CD4-positive, alpha-beta T cell (primary cell): ENCODE measurements at regions not wholly inside any gene's neighbourhood (a gene's known extent, or its start where the extent isn't known, plus 50 kb on each side); places are given as distances from the start of the nearest gene placed in this dataset.

ENCODE experiments used
- ATAC-seq: fragments of 200-7000 bp; cut with Tn5 transposase; one replicate; pipeline ENCODE4 v1.10.0; 2022; ENCODE audit warnings: mild to moderate bottlenecking; ENCODE audit not compliant: poor library complexity
- CTCF ChIA-PET: fragments of 350-600 bp; sonication (Branson Sonifier 250); formaldehyde crosslinking; loops from one replicate; lab custom pipeline; 2021; ENCODE audit warnings: antibody characterized with exemption, inconsistent platforms; lab: Charles Lee
- POLR2A ChIA-PET: fragments of 350-600 bp; sonication (Branson Sonifier 250); formaldehyde crosslinking; loops from one replicate; lab custom pipeline; 2021; ENCODE audit warnings: antibody characterized with exemption, inconsistent platforms; lab: Charles Lee
- DNase-seq, 14 experiments: peaks; one replicate each; pipeline ENCODE4 v3.0.0-alpha.2; 2013 to 2020; ENCODE audit warnings: mixed read lengths in 2 of 14
- H3K27ac ChIP-seq, 2 donors: one replicate each; pipeline versions ENCODE4 v1.5.1 to v1.7.0; 2013; ENCODE audit warnings: low read length in 2 of 2, low read depth in 1 of 2, mild to moderate bottlenecking in 1 of 2
- H3K27me3 ChIP-seq, 2 experiments: 1 replicate in 1 of 2; 2 replicates in 1 of 2; pipeline versions ENCODE4 v1.6.1 to v1.7.0; 2013; ENCODE audit warnings: low read length in 2 of 2, control low read depth in 1 of 2, mild to moderate bottlenecking in 1 of 2, moderate library complexity in 1 of 2; ENCODE audit not compliant: insufficient read depth in 2 of 2, control insufficient read depth in 1 of 2
- H3K36me3 ChIP-seq: one replicate; pipeline ENCODE4 v1.6.1; 2013; ENCODE audit warnings: low read length, control low read depth; ENCODE audit not compliant: insufficient read depth
- H3K4me1 ChIP-seq: one replicate; pipeline ENCODE4 v1.6.1; 2013; ENCODE audit warnings: low read length, control low read depth; ENCODE audit not compliant: insufficient read depth
- H3K4me3 ChIP-seq: one replicate; pipeline ENCODE4 v1.5.1; 2013; ENCODE audit warnings: mild to moderate bottlenecking, low read length, moderate library complexity
- H3K9me3 ChIP-seq, 2 experiments: 1 replicate in 1 of 2; 2 replicates in 1 of 2; pipeline versions ENCODE4 v1.6.1 to v1.7.0; 2013; ENCODE audit warnings: low read length in 2 of 2, mild to moderate bottlenecking in 2 of 2, control low read depth in 1 of 2, moderate library complexity in 1 of 2; ENCODE audit not compliant: control insufficient read depth in 1 of 2, insufficient read depth in 1 of 2
- H3K27ac Mint-ChIP-seq: one replicate; pipeline ENCODE4 v1.8.0; 2020; ENCODE audit warnings: mixed read lengths
- H3K27me3 Mint-ChIP-seq: one replicate; pipeline ENCODE4 v1.8.0; 2021; ENCODE audit warnings: mixed read lengths
- H3K36me3 Mint-ChIP-seq: one replicate; pipeline ENCODE4 v1.8.0; 2021; ENCODE audit warnings: low read depth, mixed read lengths
- H3K4me1 Mint-ChIP-seq: one replicate; pipeline ENCODE4 v1.8.0; 2021; ENCODE audit warnings: low read depth, mixed read lengths
- H3K4me3 Mint-ChIP-seq: one replicate; pipeline ENCODE4 v1.8.0; 2020; ENCODE audit warnings: mild to moderate bottlenecking, mixed read lengths
- H3K9me3 Mint-ChIP-seq: one replicate; pipeline ENCODE4 v1.8.0; 2020; ENCODE audit warnings: mixed read lengths
- CTCF ChIP-seq: fragments of 200-600 bp; IDR thresholded peaks from one replicate; pipeline ENCODE4 v1.8.0; 2022; ENCODE audit warnings: antibody characterized with exemption, mild to moderate bottlenecking
- intact Hi-C, 2 experiments: fragments of 100-400 bp; cut with DNase I in 1 of 2; cut with micrococcal nuclease in 1 of 2; formaldehyde crosslinking; loops; one replicate each; pipeline versions ENCODE4 v1.15.1 to v1.9.0; 2023 to 2025; cut with DNase I, micrococcal nuclease

- H3K27me3 Mint-ChIP-seq = no peaks in the 10 kb centered on the region
- Histone ChIP-seq H3K36me3 (no peaks in the 10 kb centered on the region), H3K9me3 (peaks cover 0 to 11% of the 10 kb centered on the region in 2 experiments), H3K4me1 (no peaks in the 10 kb centered on the region), H3K27ac (no peak overlapping the region), H3K27me3 (no peaks in the 10 kb centered on the region), H3K4me3 (no peak overlapping the region)
- H3K36me3 Mint-ChIP-seq = no peaks in the 10 kb centered on the region
- peaks cover 10% of the 10 kb centered on the region for H3K9me3 Mint-ChIP-seq
- ChIA-PET CTCF (no interaction called here), POLR2A (no interaction called here)
- DNase-seq (no peak), ATAC-seq (no peak)
- TF ChIP-seq CTCF = no peak
- H3K4me3 Mint-ChIP-seq = no peak overlapping the region
- H3K27ac Mint-ChIP-seq = no peak overlapping the region
- no peaks in the 10 kb centered on the region for H3K4me1 Mint-ChIP-seq
- intact Hi-C loops = no loop called here
These were observed 583.0 kb upstream of the KLHL29 start for GRCh38 chr2:22801970-22802369.

GRCh38 chr2:22807872-22808271 lies 577.1 kb upstream of the KLHL29 start:
- POLR2A ChIA-PET = no interaction called here

GRCh38 chr2:22810602-22811001 lies 574.4 kb upstream of the KLHL29 start:
- Mint-ChIP-seq H3K27me3 (no peaks in the 10 kb centered on the region), H3K4me1 (no peaks in the 10 kb centered on the region), H3K4me3 (no peak overlapping the region), H3K9me3 (peaks cover 5% of the 10 kb centered on the region), H3K36me3 (no peaks in the 10 kb centered on the region), H3K27ac (no peak overlapping the region)
- CTCF ChIA-PET = no interaction called here
- Histone ChIP-seq H3K36me3 (no peaks in the 10 kb centered on the region), H3K27ac (no peak overlapping the region), H3K27me3 (no peaks in the 10 kb centered on the region), H3K4me3 (no peak overlapping the region), H3K9me3 (peaks cover 0 to 14% of the 10 kb centered on the region in 2 experiments), H3K4me1 (no peaks in the 10 kb centered on the region)
- TF ChIP-seq CTCF = no peak
- no peak for DNase-seq
- POLR2A ChIA-PET = no interaction called here
- intact Hi-C loops = no loop called here
- no peak for ATAC-seq

More at GRCh38 chr2:22807872-22808271, 577.1 kb upstream of the KLHL29 start:
- no peak overlapping the region for H3K4me3 Mint-ChIP-seq
- H3K36me3 ChIP-seq = no peaks in the 10 kb centered on the region
- no peak for TF ChIP-seq CTCF
- H3K4me1 ChIP-seq = no peaks in the 10 kb centered on the region
- H3K4me1 Mint-ChIP-seq = no peaks in the 10 kb centered on the region
- H3K4me3 ChIP-seq = no peak overlapping the region
- H3K9me3 Mint-ChIP-seq = peaks cover 10% of the 10 kb centered on the region
- H3K27ac Mint-ChIP-seq = no peak overlapping the region
- CTCF ChIA-PET = no interaction called here
- ATAC-seq = no peak
- no peak overlapping the region for H3K27ac ChIP-seq
- H3K27me3 ChIP-seq = no peaks in the 10 kb centered on the region
- intact Hi-C loops = no loop called here
- no peaks in the 10 kb centered on the region for H3K27me3 Mint-ChIP-seq
- DNase-seq = no peak
- H3K36me3 Mint-ChIP-seq = no peaks in the 10 kb centered on the region
- H3K9me3 ChIP-seq = peaks cover 0 to 8% of the 10 kb centered on the region in 2 experiments
